Muscle of arm (tissue), 1 donor: ENCODE measurements at regions not wholly inside any gene's neighbourhood (a gene's known extent, or its start where the extent isn't known, plus 50 kb on each side); places are given as distances from the start of the nearest gene placed in this dataset.

Experiments
- DNase-seq: peaks from one replicate; pipeline ENCODE4 v3.0.0-alpha.2; 2013

- DNase-seq: no peak
These were observed 126.9 kb downstream of the MRM1 start for GRCh38 chr17:36728030-36728991.

- no peak for DNase-seq
These were observed 128.9 kb downstream of the MRM1 start for GRCh38 chr17:36730095-36730808.

- DNase-seq: no peak
These were observed 129.6 kb downstream of the MRM1 start for GRCh38 chr17:36730857-36731490.

DNA sequence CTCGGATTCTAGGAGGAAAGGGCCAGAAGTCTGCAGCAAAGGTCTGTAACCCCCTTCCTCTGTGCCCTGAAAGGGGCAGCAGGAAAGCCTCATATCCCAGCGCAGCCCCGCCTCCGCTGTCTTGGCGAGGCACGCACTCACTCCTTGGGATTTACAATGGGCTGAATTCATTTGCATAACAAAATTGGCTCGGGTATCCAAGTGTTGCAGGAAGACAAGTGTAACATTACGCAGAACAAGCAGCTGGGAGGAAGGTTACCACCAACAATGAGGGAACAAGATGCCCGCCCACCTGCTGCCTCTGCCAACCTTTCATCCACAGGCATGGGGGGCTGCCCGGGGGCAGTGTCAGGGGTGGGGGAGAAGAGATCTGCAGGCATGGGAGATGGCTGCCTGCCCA, 130.4 kb downstream of the MRM1 start:
- DNase-seq: no peak

DNA sequence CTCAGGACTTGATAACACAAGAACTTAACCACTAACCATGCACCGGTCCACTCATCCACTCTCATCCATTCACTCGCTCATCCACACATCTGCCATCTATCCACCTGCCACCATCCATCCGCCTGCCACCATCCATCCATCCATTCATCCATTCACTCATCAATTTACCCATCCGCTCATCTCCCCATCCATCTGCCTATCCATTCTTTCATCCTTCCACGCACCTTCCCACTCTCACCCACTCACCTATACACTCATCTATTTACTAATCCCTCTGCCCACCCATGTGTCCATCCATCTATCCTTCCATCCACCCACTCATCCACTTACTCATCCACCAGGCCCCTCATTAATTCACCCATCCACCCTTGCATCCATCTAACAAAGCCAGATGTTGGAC, 131.0 kb downstream of the MRM1 start:
- DNase-seq: no peak

GRCh38 chr17:36736201-36737156, 135.1 kb downstream of the MRM1 start:
- no peak for DNase-seq

GRCh38 chr17:36739208-36739607, 137.8 kb downstream of the MRM1 start:
- no peak for DNase-seq

DNA sequence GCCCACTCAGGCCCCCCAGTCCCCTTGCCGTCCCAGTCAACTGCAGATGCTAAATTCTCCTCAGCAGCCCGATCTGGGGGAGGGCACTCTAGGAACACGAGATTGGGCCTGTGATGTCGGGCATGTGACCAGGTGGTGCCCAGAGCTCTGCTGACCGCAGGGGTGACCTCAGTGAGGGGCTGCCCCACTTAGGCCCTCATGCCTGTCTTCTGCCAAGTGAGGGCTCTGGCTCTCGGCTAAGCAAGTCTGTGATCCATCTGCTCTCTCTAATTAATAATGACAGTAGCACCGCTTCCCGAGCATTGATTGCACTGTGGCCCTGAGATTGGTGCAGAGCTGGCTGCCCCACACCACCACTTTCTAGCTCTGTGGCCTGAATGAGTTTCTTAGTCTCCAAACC, 138.8 kb downstream of the MRM1 start:
- DNase-seq: no peak

- DNase-seq: no peak
These were observed 139.9 kb downstream of the MRM1 start for GRCh38 chr17:36741019-36741902.

DNA sequence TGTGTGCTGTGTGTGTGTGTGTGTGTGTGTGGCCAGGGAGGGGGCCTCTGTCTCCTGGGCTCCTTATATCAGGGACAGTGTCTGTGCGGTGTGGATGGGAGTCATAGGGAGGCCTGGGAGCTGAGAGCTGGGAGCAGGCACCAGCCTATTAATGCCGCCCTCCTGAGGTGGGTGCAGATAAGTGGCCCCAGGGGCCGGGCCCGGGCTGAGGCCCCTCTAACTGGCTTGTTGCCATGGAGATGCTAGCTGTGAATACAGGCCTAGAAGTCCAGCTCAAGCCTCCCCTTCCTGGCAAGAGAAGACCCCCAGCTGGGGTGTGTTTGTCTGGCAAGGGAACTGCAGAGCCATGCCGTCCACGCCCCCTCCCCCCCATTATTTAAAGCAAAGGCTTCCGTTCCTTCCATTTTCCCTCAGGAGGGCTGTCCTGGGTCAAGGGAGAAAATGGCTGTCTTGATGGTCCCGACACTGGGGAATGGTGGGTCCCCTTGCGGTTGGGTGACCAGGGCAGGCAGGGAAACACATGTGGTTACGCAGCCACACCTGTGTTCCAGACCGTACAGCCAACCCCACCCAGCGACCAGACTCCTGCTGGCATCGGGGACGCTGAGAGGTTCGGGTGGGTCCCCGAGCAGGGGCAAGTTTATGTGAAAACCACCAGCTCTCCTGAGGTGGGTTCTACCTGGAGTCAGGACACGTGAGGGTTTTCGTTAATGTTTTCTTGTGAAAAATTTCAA, 141.1 kb downstream of the MRM1 start:
- DNase-seq: no peak

GRCh38 chr17:36743130-36743529, 141.7 kb downstream of the MRM1 start:
- no peak for DNase-seq

- DNase-seq: no peak
These were observed 145.1 kb downstream of the MRM1 start for GRCh38 chr17:36746381-36747053.

DNA sequence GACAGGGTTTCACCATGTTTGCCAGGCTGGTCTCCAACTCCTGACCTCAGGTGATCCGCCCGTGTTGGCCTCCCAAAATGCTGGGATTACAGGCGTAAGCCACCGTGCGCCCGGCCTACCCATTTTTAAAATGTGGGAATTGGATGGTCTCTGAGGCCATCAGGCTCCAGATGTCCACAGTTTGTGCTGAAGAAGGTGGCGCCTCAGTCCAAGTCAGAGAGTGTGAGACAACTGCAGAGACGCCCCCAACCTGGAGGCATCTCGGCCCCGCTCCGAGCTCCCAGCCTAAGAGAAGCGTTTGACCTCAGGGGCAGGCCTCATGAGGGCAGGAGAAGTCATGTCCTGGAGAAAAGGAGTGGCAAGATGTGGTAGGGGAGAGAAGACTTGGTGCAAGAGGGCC, 146.5 kb downstream of the MRM1 start:
- no peak for DNase-seq

GRCh38 chr17:36748272-36748671, 146.9 kb downstream of the MRM1 start:
- DNase-seq: no peak

GRCh38 chr17:36749493-36749892, 148.1 kb downstream of the MRM1 start:
- no peak for DNase-seq

DNA sequence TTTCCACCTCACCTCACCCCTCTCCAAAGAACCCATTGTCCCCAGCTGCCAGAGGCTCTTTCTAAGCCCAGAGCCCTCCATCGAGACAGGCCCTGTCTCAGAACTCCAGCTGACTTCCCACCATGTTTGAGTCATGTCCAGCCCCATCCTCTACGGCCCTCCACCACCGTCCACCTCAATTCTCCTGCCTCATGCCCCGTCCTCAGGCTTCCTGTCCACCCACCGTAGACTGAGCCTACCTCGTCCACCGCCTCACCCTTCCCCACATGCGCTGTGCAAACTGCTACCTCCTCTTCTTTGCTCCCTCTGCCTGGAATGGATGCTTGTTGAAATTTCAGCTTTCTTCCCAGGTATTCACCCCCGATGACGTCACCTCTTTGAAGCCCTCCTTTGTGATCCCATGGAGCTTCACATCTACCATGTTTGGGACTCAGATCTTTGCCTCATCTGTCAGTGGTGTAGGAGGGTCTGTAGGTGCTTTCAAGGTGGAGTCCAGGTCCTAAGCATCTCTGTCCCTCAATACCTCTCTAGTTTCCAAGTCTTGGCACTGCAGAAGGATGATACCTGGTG, 149.0 kb downstream of the MRM1 start:
- no peak for DNase-seq

- no peak for DNase-seq
These were observed 150.9 kb downstream of the MRM1 start for GRCh38 chr17:36752096-36752888.

DNA sequence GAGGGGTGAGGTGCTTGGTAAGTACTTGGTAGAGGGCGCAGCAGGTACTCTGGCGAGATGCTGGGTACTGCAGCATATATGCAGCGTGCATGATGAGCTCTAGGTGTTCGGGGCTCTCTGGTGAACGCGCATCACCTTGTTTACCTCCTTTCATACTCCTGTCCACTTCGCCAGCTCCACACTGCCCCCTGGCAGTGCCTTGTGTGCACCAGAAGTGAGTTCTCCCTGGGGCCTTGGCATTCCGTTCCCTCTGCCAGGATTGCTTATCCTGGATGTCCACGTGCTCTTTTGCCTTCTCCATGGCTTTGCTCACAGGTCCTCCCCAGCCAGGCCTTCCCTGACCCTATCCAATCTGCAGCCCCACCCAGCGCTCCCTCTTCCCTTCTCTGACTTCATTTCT, 154.2 kb downstream of the MRM1 start:
- DNase-seq: no peak
